Breast epithelium (tissue), 4 donors: ENCODE measurements at regions not wholly inside any gene's neighbourhood (a gene's known extent, or its start where the extent isn't known, plus 50 kb on each side); places are given as distances from the start of the nearest gene placed in this dataset.

Experiments
- DNase-seq, 2 donors: peaks; one replicate each; pipeline ENCODE4 v3.0.0-alpha.2; 2019; ENCODE audit warnings: low spot score in 2 of 2
- H3K27ac ChIP-seq, 2 donors: fragments of 200-600 bp; sonication (generic) in 1 of 2; one replicate each; pipeline ENCODE4 v1.5.1; 2016 to 2019; ENCODE audit warnings: mild to moderate bottlenecking in 1 of 2
- H3K27me3 ChIP-seq, 2 donors: fragments of 200-600 bp; sonication (generic) in 1 of 2; one replicate each; pipeline versions ENCODE4 v1.5.1 to v1.6.0; 2017 to 2019; ENCODE audit warnings: control low read depth in 1 of 2, mild to moderate bottlenecking in 1 of 2
- H3K36me3 ChIP-seq: fragments of 200-600 bp; one replicate; pipeline ENCODE4 v1.5.1; 2019
- H3K4me1 ChIP-seq, 2 donors: fragments of 200-600 bp; sonication (generic); one replicate each; pipeline ENCODE4 v1.5.1; 2016 to 2019; ENCODE audit warnings: control low read depth in 1 of 2
- H3K4me3 ChIP-seq, 3 donors: fragments of 200-600 bp; sonication (generic); 1 replicate in 2 of 3; 2 replicates in 1 of 3; pipeline ENCODE4 v1.5.1; 2016 to 2019; ENCODE audit warnings: mild to moderate bottlenecking in 3 of 3, moderate library complexity in 2 of 3
- H3K9me3 ChIP-seq, 2 donors: fragments of 200-600 bp; sonication (generic) in 1 of 2; one replicate each; pipeline ENCODE4 v1.5.1; 2016 to 2019; ENCODE audit warnings: control low read depth in 1 of 2
- CTCF ChIP-seq, 3 donors: fragments of 450-650 bp; IDR thresholded peaks; one replicate each; pipeline ENCODE4 v1.5.1; 2016 to 2017; ENCODE audit warnings: antibody characterized with exemption in 3 of 3, mild to moderate bottlenecking in 3 of 3, moderate library complexity in 3 of 3
- POLR2A ChIP-seq: fragments of 450-650 bp; IDR thresholded peaks from one replicate; pipeline ENCODE4 v1.6.1; 2016; ENCODE audit warnings: antibody characterized with exemption, mild to moderate bottlenecking, moderate library complexity
- POLR2AphosphoS5 ChIP-seq, 3 donors: sonication (generic); formaldehyde crosslinking; IDR thresholded peaks; one replicate each; pipeline ENCODE4 v1.6.1; 2017; ENCODE audit warnings: antibody characterized with exemption in 3 of 3
- intact Hi-C: fragments of 100-400 bp; cut with DNase I; formaldehyde crosslinking; loops from one replicate; pipeline ENCODE4 v1.15.1; 2023; ENCODE audit warnings: low total_unique reads

- intact Hi-C loops = no loop called here
- H3K4me3 ChIP-seq = peak overlapping the region; percentile 45 to 69 (median 49)
- H3K9me3 ChIP-seq = no peaks in the 10 kb centered on the region
- no peak overlapping the region for H3K27ac ChIP-seq
- DNase-seq = no peak
- H3K4me1 ChIP-seq = no peaks in the 10 kb centered on the region
- peaks cover 0 to 48% of the 10 kb centered on the region in 2 donors for H3K27me3 ChIP-seq
- no peaks in the 10 kb centered on the region for H3K36me3 ChIP-seq
- no peak for TF ChIP-seq POLR2A
- no peak for TF ChIP-seq CTCF (IDR thresholded peaks at IDR 0.05)
- no peak for TF ChIP-seq POLR2AphosphoS5 (IDR thresholded peaks at IDR 0.05)
Measured at GRCh38 chr6:165988302-165988756, 179.3 kb downstream of the TBXT start.

GRCh38 chr6:165987483-165988301 lies 180.0 kb downstream of the TBXT start:
- no peaks in the 10 kb centered on the region for H3K36me3 ChIP-seq
- no peak overlapping the region for H3K27ac ChIP-seq
- H3K9me3 ChIP-seq = no peaks in the 10 kb centered on the region
- no peak for DNase-seq
- TF ChIP-seq CTCF (IDR thresholded peaks at IDR 0.05) (no peak), POLR2AphosphoS5 (IDR thresholded peaks at IDR 0.05) (no peak), POLR2A (no peak)
- intact Hi-C loops = no loop called here
- H3K4me3 ChIP-seq = peak overlapping the region; percentile 45 to 69 (median 49)
- peaks cover 0 to 48% of the 10 kb centered on the region in 2 donors for H3K27me3 ChIP-seq
- no peaks in the 10 kb centered on the region for H3K4me1 ChIP-seq

GRCh38 chr6:165986914-165987482 lies 180.7 kb downstream of the TBXT start:
- Histone ChIP-seq H3K4me1 (no peaks in the 10 kb centered on the region), H3K27ac (no peak overlapping the region), H3K27me3 (peaks cover 0 to 48% of the 10 kb centered on the region in 2 donors), H3K9me3 (no peaks in the 10 kb centered on the region), H3K36me3 (no peaks in the 10 kb centered on the region), H3K4me3 (peak overlapping the region; percentile 45 to 69 (median 49))
- intact Hi-C loops = no loop called here
- TF ChIP-seq POLR2AphosphoS5 (IDR thresholded peaks at IDR 0.05) (no peak), CTCF (IDR thresholded peaks at IDR 0.05) (no peak), POLR2A (no peak)
- no peak for DNase-seq

GRCh38 chr6:165986311-165986913 lies 181.2 kb downstream of the TBXT start:
- Histone ChIP-seq H3K9me3 (no peaks in the 10 kb centered on the region), H3K36me3 (no peaks in the 10 kb centered on the region), H3K4me1 (no peaks in the 10 kb centered on the region), H3K27ac (no peak overlapping the region), H3K4me3 (peak overlapping the region; percentile 45 to 69 (median 49)), H3K27me3 (peaks cover 0 to 48% of the 10 kb centered on the region in 2 donors)
- TF ChIP-seq POLR2AphosphoS5 (IDR thresholded peaks at IDR 0.05) (no peak), CTCF (IDR thresholded peaks at IDR 0.05) (no peak)
- no peak for DNase-seq
- intact Hi-C loops = no loop called here
